ENCODE measurements at regions not wholly inside any gene's neighbourhood (a gene's known extent, or its start where the extent isn't known, plus 50 kb on each side); places are given as distances from the start of the nearest gene placed in this dataset.

GRCh38 chr5:152723482-152723881 lies 318.4 kb upstream of the NMUR2 start:
- Mint-ChIP-seq H3K4me1 (no peaks in the 10 kb centered on the region), H3K4me3 (no peak overlapping the region), H3K27me3 (no peaks in the 10 kb centered on the region), H3K27ac (no peak overlapping the region), H3K9me3 (ENCODE audit: insufficient read depth) (peaks cover 17% of the 10 kb centered on the region)
- H3K4me2 ChIP-seq (replicated peaks; ENCODE audit: low read depth, low read length, poor library complexity, severe bottlenecking), result no peak overlapping the region
- intact Hi-C loops (cut with micrococcal nuclease), result no loop called here
- H3K4me3 ChIP-seq (ENCODE audit: control extremely low read depth in 1 of 5, extremely low read depth in 1 of 5, insufficient read depth in 1 of 5, low read depth in 2 of 5, low read length in 4 of 5), result no peak overlapping the region
- 79% methylated on average over 2 of the region's 6 CpGs for WGBS (ENCODE audit: insufficient coverage)
- DNase-seq (no peak), ATAC-seq (ENCODE audit: low read depth) (no peak)
- no peak for TF ChIP-seq CTCF (IDR thresholded peaks at IDR 0.05)
- no peak for TF ChIP-seq EZH2 (IDR thresholded peaks at IDR 0.05; ENCODE audit: borderline replicate concordance, insufficient read depth, low read depth, low read length, poor library complexity, severe bottlenecking)
- no peaks in the 10 kb centered on the region for H4K20me1 ChIP-seq (ENCODE audit: control insufficient read depth, insufficient read depth, low read length, poor library complexity, severe bottlenecking)
- H3K9ac ChIP-seq (ENCODE audit: low read length), result no peak overlapping the region
- no peak overlapping the region for H2AFZ ChIP-seq (ENCODE audit: insufficient read depth, low read depth, low read length, poor library complexity, severe bottlenecking)
- H3K79me2 ChIP-seq (ENCODE audit: control insufficient read depth, insufficient read depth, low read length), result no peaks in the 10 kb centered on the region
- no peaks in the 10 kb centered on the region for H3K36me3 ChIP-seq (replicated peaks in 1 of 2; ENCODE audit: control extremely low read depth in 1 of 2, control insufficient read depth in 1 of 2, extremely low read depth in 1 of 2, insufficient read depth in 2 of 2, low read length in 1 of 2)
- H3K9me3 ChIP-seq (ENCODE audit: control extremely low read depth in 1 of 3, control insufficient read depth in 2 of 3, insufficient read depth in 1 of 3, low read length in 2 of 3), result peaks cover 0 to 7% (median 0%) of the 10 kb centered on the region in 3 donors
- POLR2A ChIA-PET, result no interaction called here
- CTCF ChIA-PET, result no interaction called here
- H3K27ac ChIP-seq (ENCODE audit: low read length in 2 of 2), result no peak overlapping the region
- H3K4me1 ChIP-seq (ENCODE audit: control insufficient read depth in 2 of 2, insufficient read depth in 2 of 2, low read length in 2 of 2), result no peaks in the 10 kb centered on the region
- H3K27me3 ChIP-seq (replicated peaks in 1 of 4; ENCODE audit: control extremely low read depth in 1 of 4, control insufficient read depth in 3 of 4, insufficient read depth in 4 of 4, low read length in 3 of 4), result no peaks in the 10 kb centered on the region

DNA sequence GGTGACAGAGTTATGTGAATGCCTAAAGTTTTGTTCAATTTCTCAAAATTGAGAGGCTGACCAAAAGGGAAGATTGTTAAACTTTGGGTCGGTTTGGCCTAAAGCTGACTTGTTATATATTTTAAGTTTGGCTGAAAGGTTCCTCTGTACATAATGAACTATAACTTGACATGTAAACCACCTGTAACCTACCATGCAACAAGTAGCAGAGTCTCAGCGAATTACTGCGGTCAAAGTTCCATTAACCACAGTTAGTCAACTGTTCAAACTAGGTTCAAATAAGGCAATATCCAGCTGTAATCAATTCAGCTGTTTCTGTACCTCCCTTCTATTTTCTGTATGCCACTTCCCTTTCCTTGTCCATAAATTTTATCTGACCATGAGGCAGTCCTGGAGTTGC lies 325.1 kb upstream of the NMUR2 start:
- ATAC-seq (ENCODE audit: low read depth) (no peak), DNase-seq (no peak)
- H3K9ac ChIP-seq (ENCODE audit: low read length), result no peak overlapping the region
- no peak overlapping the region for H3K4me3 ChIP-seq (ENCODE audit: control extremely low read depth in 1 of 5, extremely low read depth in 1 of 5, insufficient read depth in 1 of 5, low read depth in 2 of 5, low read length in 4 of 5)
- no peak for TF ChIP-seq CTCF (IDR thresholded peaks at IDR 0.05)
- TF ChIP-seq EZH2 (IDR thresholded peaks at IDR 0.05; ENCODE audit: borderline replicate concordance, insufficient read depth, low read depth, low read length, poor library complexity, severe bottlenecking), result no peak
- H3K27me3 ChIP-seq (replicated peaks in 1 of 4; ENCODE audit: control extremely low read depth in 1 of 4, control insufficient read depth in 3 of 4, insufficient read depth in 4 of 4, low read length in 3 of 4), result no peaks in the 10 kb centered on the region
- no peaks in the 10 kb centered on the region for H3K36me3 ChIP-seq (replicated peaks in 1 of 2; ENCODE audit: control extremely low read depth in 1 of 2, control insufficient read depth in 1 of 2, extremely low read depth in 1 of 2, insufficient read depth in 2 of 2, low read length in 1 of 2)
- H2AFZ ChIP-seq (ENCODE audit: insufficient read depth, low read depth, low read length, poor library complexity, severe bottlenecking), result no peak overlapping the region
- no peaks in the 10 kb centered on the region for H3K4me1 Mint-ChIP-seq
- intact Hi-C loops (cut with micrococcal nuclease), result no loop called here
- POLR2A ChIA-PET, result no interaction called here
- no peaks in the 10 kb centered on the region for H3K79me2 ChIP-seq (ENCODE audit: control insufficient read depth, insufficient read depth, low read length)
- CTCF ChIA-PET, result no interaction called here
- peaks cover 6% of the 10 kb centered on the region for H3K9me3 Mint-ChIP-seq (ENCODE audit: insufficient read depth)
- no peaks in the 10 kb centered on the region for H3K27me3 Mint-ChIP-seq
- no peak overlapping the region for H3K27ac ChIP-seq (ENCODE audit: low read length in 2 of 2)
- 100% methylated on average over 2 of the region's 3 CpGs for WGBS (ENCODE audit: insufficient coverage)
- no peak overlapping the region for H3K4me3 Mint-ChIP-seq
- no peak overlapping the region for H3K27ac Mint-ChIP-seq
- H3K4me2 ChIP-seq (replicated peaks; ENCODE audit: low read depth, low read length, poor library complexity, severe bottlenecking), result no peak overlapping the region
- no peaks in the 10 kb centered on the region for H4K20me1 ChIP-seq (ENCODE audit: control insufficient read depth, insufficient read depth, low read length, poor library complexity, severe bottlenecking)
- no peaks in the 10 kb centered on the region for H3K4me1 ChIP-seq (ENCODE audit: control insufficient read depth in 2 of 2, insufficient read depth in 2 of 2, low read length in 2 of 2)
- H3K9me3 ChIP-seq (ENCODE audit: control extremely low read depth in 1 of 3, control insufficient read depth in 2 of 3, insufficient read depth in 1 of 3, low read length in 2 of 3), result no peaks in the 10 kb centered on the region
